ENCODE measurements at regions not wholly inside any gene's neighbourhood (a gene's known extent, or its start where the extent isn't known, plus 50 kb on each side); places are given as distances from the start of the nearest gene placed in this dataset.

- no peak for DNase-seq
Measured at GRCh38 chr10:130858626-130859025, 452.9 kb downstream of the TCERG1L start.

GRCh38 chr10:130859427-130859826 is 452.1 kb downstream of the TCERG1L start:
- no peak for DNase-seq

DNA sequence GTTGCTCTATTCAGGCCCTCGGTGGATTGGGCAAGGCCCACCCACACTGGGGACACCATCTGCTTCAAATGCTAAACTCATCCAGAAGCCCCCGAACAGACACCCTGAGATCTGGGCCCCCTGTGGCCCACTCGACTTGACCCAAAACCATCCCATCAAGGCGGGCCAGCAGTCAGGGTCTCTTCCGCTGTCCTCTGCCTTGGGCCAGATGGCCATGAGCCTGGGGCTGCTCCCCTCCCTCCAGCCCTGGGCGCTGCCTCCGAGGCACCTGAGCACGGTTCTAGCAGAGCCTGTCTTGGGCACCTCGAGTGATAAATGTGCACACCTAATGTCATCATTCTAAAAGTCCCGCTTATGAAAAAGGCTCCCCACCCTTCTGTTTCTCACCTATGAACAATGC is 449.4 kb downstream of the TCERG1L start:
- no peak for DNase-seq

DNA sequence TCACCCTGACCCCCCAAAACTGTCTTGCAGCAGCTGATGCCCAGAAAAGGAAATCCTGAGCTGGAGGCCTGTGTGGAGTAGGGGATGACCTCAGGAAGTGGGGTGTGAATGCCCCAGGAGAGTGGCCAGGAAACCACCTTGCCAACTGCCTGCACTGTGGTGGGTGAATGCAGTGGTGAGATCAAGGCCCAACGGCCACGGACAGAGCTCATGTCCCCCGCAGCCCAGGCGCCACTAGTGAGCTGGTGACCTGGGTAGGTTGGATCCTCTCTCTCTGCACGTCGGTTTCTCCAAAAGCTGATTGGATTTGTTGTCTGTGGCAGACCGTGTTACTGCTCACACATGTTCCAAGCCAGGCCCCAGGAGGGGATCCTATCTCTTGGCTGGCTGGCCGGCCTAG is 448.9 kb downstream of the TCERG1L start:
- DNase-seq: no peak

DNA sequence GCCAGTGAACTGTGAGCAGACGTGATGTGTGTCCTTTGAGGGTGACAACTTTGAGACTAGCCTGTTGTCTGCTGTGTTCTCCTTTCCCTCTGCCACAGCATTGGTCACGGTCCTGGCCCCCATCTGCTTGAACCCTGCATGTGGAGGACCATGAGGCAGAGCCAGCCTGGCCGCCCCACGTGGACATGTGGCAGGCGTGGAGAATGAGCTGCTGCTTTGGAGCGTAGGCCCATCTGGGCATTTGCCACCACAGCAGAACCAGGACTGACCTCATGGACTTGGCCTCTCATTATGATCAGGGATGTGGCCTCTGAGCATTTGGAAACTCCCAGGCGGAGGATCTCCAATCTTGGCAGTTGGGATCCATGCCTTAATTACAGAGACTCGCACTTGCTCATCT is 448.5 kb downstream of the TCERG1L start:
- no peak for DNase-seq

GRCh38 chr10:130864961-130865818 is 446.3 kb downstream of the TCERG1L start:
- no peak for DNase-seq

GRCh38 chr10:130866857-130867256 is 444.7 kb downstream of the TCERG1L start:
- no peak for DNase-seq

GRCh38 chr10:130867446-130868194 is 443.9 kb downstream of the TCERG1L start:
- DNase-seq: no peak

- DNase-seq: no peak
Measured at GRCh38 chr10:130869179-130869841, 442.2 kb downstream of the TCERG1L start.

DNA sequence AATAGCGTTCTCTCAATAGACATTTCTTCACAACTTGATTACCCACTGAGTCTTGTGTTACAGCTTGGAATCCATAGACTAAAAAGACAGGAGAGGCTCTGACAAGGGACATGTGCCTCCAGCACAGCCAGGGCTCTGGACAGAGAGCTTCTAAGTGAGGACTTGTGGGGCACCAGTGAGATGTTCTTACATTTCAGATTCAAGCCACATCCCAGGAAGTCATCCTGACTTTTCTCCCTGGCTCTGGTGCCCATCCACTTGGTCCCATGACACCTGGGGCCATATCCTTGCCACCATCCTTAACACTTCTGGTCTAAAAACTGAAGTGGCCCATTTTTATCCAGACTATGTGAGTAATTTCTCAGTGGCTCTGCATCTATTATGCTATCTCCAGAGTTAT is 440.1 kb downstream of the TCERG1L start:
- no peak for DNase-seq

DNA sequence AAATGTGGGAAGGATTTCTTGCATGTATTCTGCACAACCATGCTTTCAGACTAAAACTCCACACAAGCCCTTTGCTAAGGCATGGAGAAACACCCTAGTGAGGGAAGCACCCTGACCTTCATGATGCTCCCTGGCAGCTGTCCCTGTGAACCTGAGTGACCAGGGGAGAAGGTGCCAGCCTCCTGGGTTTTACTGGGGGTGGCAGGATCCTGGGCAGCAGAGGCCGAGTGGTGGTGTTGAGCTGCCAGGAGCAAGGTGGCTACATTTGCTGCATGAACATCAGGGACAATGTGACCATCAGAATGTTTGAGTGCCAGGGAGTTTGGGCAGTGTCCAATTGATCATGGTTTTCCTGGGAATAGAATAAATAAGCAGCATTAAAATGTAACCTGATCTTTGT is 437.9 kb downstream of the TCERG1L start:
- no peak for DNase-seq

- no peak for DNase-seq
Measured at GRCh38 chr10:130875116-130875515, 436.4 kb downstream of the TCERG1L start.

GRCh38 chr10:130875897-130876472 is 435.5 kb downstream of the TCERG1L start:
- DNase-seq: no peak

DNA sequence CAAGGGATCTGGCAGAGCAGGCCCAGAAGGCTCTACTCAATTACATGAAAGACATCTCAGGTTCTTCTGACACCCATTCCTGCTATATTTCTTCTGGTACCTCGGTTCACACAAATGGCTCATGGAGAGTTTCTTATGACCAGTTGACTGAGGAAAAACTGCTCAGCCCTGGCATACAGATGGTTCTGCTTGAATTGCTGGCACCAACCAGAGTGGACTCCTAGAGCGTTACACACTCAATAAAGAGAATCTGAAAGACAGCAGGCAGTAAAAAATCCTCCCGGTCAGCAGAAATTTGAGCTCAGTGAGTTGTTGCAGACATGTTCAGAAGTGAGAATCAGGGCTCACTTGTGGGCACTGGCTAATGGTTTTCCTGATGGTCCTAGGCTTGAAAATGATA is 434.4 kb downstream of the TCERG1L start:
- DNase-seq: no peak

DNA sequence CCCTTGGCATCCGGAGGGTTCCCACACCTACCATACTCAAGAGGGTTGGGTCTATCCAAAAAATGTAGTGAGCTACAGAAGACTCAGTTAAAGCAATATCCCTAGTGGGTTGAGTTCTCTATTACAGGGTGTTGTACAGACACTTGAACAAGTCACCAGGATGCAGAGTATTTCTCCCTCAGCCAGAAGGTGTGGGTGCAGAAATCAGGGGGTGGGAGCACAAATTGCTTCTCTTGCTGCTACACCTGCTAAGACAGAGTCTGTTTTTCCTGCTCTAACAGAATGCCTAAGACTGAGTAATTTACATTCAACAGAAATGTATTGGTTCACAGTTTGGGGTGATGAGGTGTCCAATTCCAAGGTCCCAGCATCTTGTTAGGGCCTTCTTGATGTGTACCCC is 433.4 kb downstream of the TCERG1L start:
- no peak for DNase-seq

DNA sequence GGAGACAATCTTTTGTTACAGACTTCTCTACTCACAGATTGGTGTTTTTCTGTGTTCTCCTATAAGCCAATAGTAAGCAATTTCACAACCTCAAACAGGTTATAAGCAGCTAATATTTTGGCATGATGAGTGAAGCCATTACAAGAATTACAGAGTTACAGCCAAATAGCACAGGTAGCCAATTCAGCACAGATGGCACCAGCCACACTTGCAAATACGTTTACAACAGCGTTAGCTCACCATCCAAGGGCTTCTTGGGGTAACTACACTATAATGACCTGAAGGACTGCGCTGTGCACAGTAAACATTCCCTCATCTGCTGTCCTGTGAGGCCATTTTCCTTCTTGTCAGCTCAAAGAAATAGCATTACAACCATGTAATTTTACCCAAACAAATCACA is 428.6 kb downstream of the TCERG1L start:
- DNase-seq: no peak

- DNase-seq: no peak
Measured at GRCh38 chr10:130884456-130884855, 427.1 kb downstream of the TCERG1L start.

GRCh38 chr10:130885021-130885655 is 426.4 kb downstream of the TCERG1L start:
- no peak for DNase-seq

GRCh38 chr10:130887170-130887569 is 424.4 kb downstream of the TCERG1L start:
- DNase-seq: no peak

- DNase-seq: no peak
Measured at GRCh38 chr10:130888493-130888892, 423.0 kb downstream of the TCERG1L start.

DNA sequence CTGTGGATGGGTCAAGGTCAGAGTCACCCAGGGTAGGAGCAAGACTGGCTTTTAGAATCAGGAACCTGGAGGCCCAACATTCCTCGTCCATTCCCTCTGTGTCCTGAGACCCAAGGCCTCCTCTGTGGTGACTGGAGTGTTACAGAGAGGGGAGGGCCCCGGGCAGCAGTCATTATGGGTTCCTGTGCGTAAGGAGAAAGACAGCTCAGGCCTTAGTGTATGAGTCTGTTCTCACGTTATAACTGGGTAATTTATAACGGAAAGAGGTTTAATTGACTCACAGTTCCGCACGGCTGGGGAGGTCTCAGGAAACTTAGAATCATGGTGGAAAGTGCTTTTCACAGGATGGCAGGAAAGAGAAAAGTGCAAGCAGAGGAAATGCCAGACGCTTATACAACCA is 422.3 kb downstream of the TCERG1L start:
- no peak for DNase-seq

- DNase-seq: no peak
Measured at GRCh38 chr10:130889780-130890179, 421.7 kb downstream of the TCERG1L start.

GRCh38 chr10:130891066-130891465 is 420.5 kb downstream of the TCERG1L start:
- DNase-seq: no peak
